ENCODE measurements at regions not wholly inside any gene's neighbourhood (a gene's known extent, or its start where the extent isn't known, plus 50 kb on each side); places are given as distances from the start of the nearest gene placed in this dataset.

GRCh38 chr6:21845439-21846140, 252.0 kb downstream of the SOX4 start:
- Histone ChIP-seq H3K27me3 (replicated peaks; ENCODE audit: insufficient read depth) (no peaks in the 10 kb centered on the region), H3K4me1 (ENCODE audit: control insufficient read depth in 1 of 2, low read depth in 2 of 2) (peaks cover 14 to 43% of the 10 kb centered on the region in 2 donors), H3K36me3 (no peaks in the 10 kb centered on the region), H3K9me3 (no peaks in the 10 kb centered on the region), H3K4me3 (no peak overlapping the region), H3K27ac (no peak overlapping the region)
- ATAC-seq (ENCODE audit: insufficient number of reproducible peaks, low FRiP score, low read depth) (no peak), DNase-seq (ENCODE audit: low spot score) (no peak)
- TF ChIP-seq CTCF (IDR thresholded peaks at IDR 0.05) = no peak

GRCh38 chr6:21846541-21847451, 253.2 kb downstream of the SOX4 start:
- no peaks in the 10 kb centered on the region for H3K9me3 ChIP-seq
- no peak overlapping the region for H3K4me3 ChIP-seq
- TF ChIP-seq CTCF (IDR thresholded peaks at IDR 0.05) = no peak
- no peak for DNase-seq (ENCODE audit: low spot score)
- peaks cover 14 to 39% of the 10 kb centered on the region in 2 donors for H3K4me1 ChIP-seq (ENCODE audit: control insufficient read depth in 1 of 2, low read depth in 2 of 2)
- no peak for ATAC-seq (ENCODE audit: insufficient number of reproducible peaks, low FRiP score, low read depth)
- no peak overlapping the region for H3K27ac ChIP-seq
- H3K36me3 ChIP-seq = no peaks in the 10 kb centered on the region
- H3K27me3 ChIP-seq (replicated peaks; ENCODE audit: insufficient read depth) = no peaks in the 10 kb centered on the region

GRCh38 chr6:21847711-21848480, 254.3 kb downstream of the SOX4 start:
- Histone ChIP-seq H3K9me3 (no peaks in the 10 kb centered on the region), H3K36me3 (no peaks in the 10 kb centered on the region), H3K27ac (no peak overlapping the region), H3K27me3 (replicated peaks; ENCODE audit: insufficient read depth) (no peaks in the 10 kb centered on the region), H3K4me1 (ENCODE audit: control insufficient read depth in 1 of 2, low read depth in 2 of 2) (peaks cover 14 to 39% of the 10 kb centered on the region in 2 donors), H3K4me3 (no peak overlapping the region)
- no peak for DNase-seq (ENCODE audit: low spot score)
- no peak for TF ChIP-seq CTCF (IDR thresholded peaks at IDR 0.05)
- ATAC-seq (ENCODE audit: insufficient number of reproducible peaks, low FRiP score, low read depth) = no peak

GRCh38 chr6:21850691-21851090, 257.1 kb downstream of the SOX4 start:
- no peaks in the 10 kb centered on the region for H3K36me3 ChIP-seq
- no peak for DNase-seq (ENCODE audit: low spot score)
- ATAC-seq (ENCODE audit: insufficient number of reproducible peaks, low FRiP score, low read depth) = no peak
- no peak overlapping the region for H3K4me3 ChIP-seq
- H3K9me3 ChIP-seq = no peaks in the 10 kb centered on the region
- TF ChIP-seq CTCF (IDR thresholded peaks at IDR 0.05) = no peak
- H3K27ac ChIP-seq = no peak overlapping the region
- peaks cover 9 to 16% of the 10 kb centered on the region in 2 donors for H3K4me1 ChIP-seq (ENCODE audit: control insufficient read depth in 1 of 2, low read depth in 2 of 2)
- H3K27me3 ChIP-seq (replicated peaks; ENCODE audit: insufficient read depth) = no peaks in the 10 kb centered on the region
